Sigmoid colon (tissue), 6 donors: ENCODE measurements at regions not wholly inside any gene's neighbourhood (a gene's known extent, or its start where the extent isn't known, plus 50 kb on each side); places are given as distances from the start of the nearest gene placed in this dataset.

ENCODE experiments used
- DNase-seq: peaks from one replicate; pipeline ENCODE4 v3.0.0-alpha.2; 2019
- H3K27ac ChIP-seq, 4 donors: fragments of 200-600 bp; sonication (generic); one replicate each; pipeline ENCODE4 v1.5.1; 2016 to 2019; ENCODE audit warnings: mild to moderate bottlenecking in 1 of 4
- H3K27me3 ChIP-seq, 3 donors: fragments of 200-600 bp; sonication (generic); one replicate each; pipeline ENCODE4 v1.5.1; 2019; ENCODE audit warnings: mild to moderate bottlenecking in 1 of 3
- H3K36me3 ChIP-seq, 4 donors: fragments of 200-600 bp; sonication (generic); one replicate each; pipeline ENCODE4 v1.5.1; 2016 to 2019
- H3K4me1 ChIP-seq, 4 donors: fragments of 200-600 bp; sonication (generic); one replicate each; pipeline ENCODE4 v1.5.1; 2017 to 2019
- H3K4me3 ChIP-seq, 4 donors: fragments of 200-600 bp; sonication (generic); one replicate each; pipeline ENCODE4 v1.5.1; 2017 to 2019; ENCODE audit warnings: mild to moderate bottlenecking in 2 of 4, moderate library complexity in 1 of 4
- H3K9me3 ChIP-seq, 4 donors: fragments of 200-600 bp in 3 of 4; sonication (generic) in 3 of 4; one replicate each; pipeline versions ENCODE4 v1.5.1 to v1.6.1; 2013 to 2019
- CTCF ChIP-seq, 4 experiments: fragments of 450-650 bp in 3 of 4; fragments of 200-600 bp in 1 of 4; IDR thresholded peaks; one replicate each; pipeline ENCODE4 v1.5.1; 2016 to 2019; ENCODE audit warnings: antibody characterized with exemption in 4 of 4, mild to moderate bottlenecking in 3 of 4, moderate library complexity in 2 of 4
- EP300 ChIP-seq, 4 donors: sonication (generic); formaldehyde crosslinking; IDR thresholded peaks; one replicate each; pipeline ENCODE4 v1.6.1; 2017; ENCODE audit warnings: antibody characterized with exemption in 4 of 4
- POLR2A ChIP-seq, 2 donors: fragments of 450-650 bp; IDR thresholded peaks; one replicate each; pipeline ENCODE4 v1.6.1; 2016; ENCODE audit warnings: antibody characterized with exemption in 2 of 2, mild to moderate bottlenecking in 2 of 2, moderate library complexity in 2 of 2
- POLR2AphosphoS5 ChIP-seq, 4 donors: sonication (generic); formaldehyde crosslinking; IDR thresholded peaks; one replicate each; pipeline ENCODE4 v1.6.1; 2017; ENCODE audit warnings: antibody characterized with exemption in 4 of 4
- WGBS, 2 donors: extraction: QIAGEN DNeasy Blood & Tissue Kit; methylation state at CpG; one replicate each; pipeline ENCODE4 v1.1.7; 2013; 5-methylcytosine and 5-hydroxymethylcytosine counted together
- intact Hi-C: fragments of 100-400 bp; cut with DNase I; formaldehyde crosslinking; loops from one replicate; pipeline ENCODE4 v1.15.1; 2023
- donor health status: healthy with polysubstance abuse.
- donor health status: healthy.

GRCh38 chr21:28669321-28669720, 323.4 kb downstream of the LTN1 start:
- Histone ChIP-seq H3K27ac (no peak overlapping the region), H3K4me3 (no peak overlapping the region)

GRCh38 chr21:28663754-28664153, 328.9 kb downstream of the LTN1 start:
- H3K27me3 ChIP-seq, result no peaks in the 10 kb centered on the region
- H3K9me3 ChIP-seq, result no peaks in the 10 kb centered on the region
- no peak for DNase-seq
- intact Hi-C loops, result no loop called here
- no peak overlapping the region for H3K27ac ChIP-seq
- TF ChIP-seq CTCF (IDR thresholded peaks at IDR 0.05) (no peak), POLR2A (IDR thresholded peaks at IDR 0.05) (no peak), POLR2AphosphoS5 (IDR thresholded peaks at IDR 0.05) (no peak), EP300 (IDR thresholded peaks at IDR 0.05) (no peak)
- WGBS, 2 donors, result 77 to 86% methylated on average over 5 of the region's 5 CpGs
- H3K36me3 ChIP-seq, result no peaks in the 10 kb centered on the region
- no peaks in the 10 kb centered on the region for H3K4me1 ChIP-seq
- no peak overlapping the region for H3K4me3 ChIP-seq

More at GRCh38 chr21:28669321-28669720, 323.4 kb downstream of the LTN1 start:
- H3K27me3 ChIP-seq, result no peaks in the 10 kb centered on the region
- peaks cover 0 to 12% (median 9%) of the 10 kb centered on the region in 4 donors for H3K4me1 ChIP-seq
- intact Hi-C loops, result no loop called here
- H3K9me3 ChIP-seq, result no peaks in the 10 kb centered on the region
- no peak for DNase-seq
- H3K36me3 ChIP-seq, result no peaks in the 10 kb centered on the region
- WGBS, 2 donors, result 75 to 85% methylated on average over 2 of the region's 2 CpGs
- no peak for TF ChIP-seq CTCF (IDR thresholded peaks at IDR 0.05)
- no peak for TF ChIP-seq POLR2A (IDR thresholded peaks at IDR 0.05)
- no peak for TF ChIP-seq POLR2AphosphoS5 (IDR thresholded peaks at IDR 0.05)
- no peak for TF ChIP-seq EP300 (IDR thresholded peaks at IDR 0.05)

GRCh38 chr21:28663111-28663693, 329.5 kb downstream of the LTN1 start:
- H3K4me1 ChIP-seq, result no peaks in the 10 kb centered on the region

GRCh38 chr21:28657566-28657965, 335.1 kb downstream of the LTN1 start:
- Histone ChIP-seq H3K4me1 (no peaks in the 10 kb centered on the region), H3K4me3 (no peak overlapping the region), H3K27ac (no peak overlapping the region), H3K36me3 (no peaks in the 10 kb centered on the region), H3K9me3 (no peaks in the 10 kb centered on the region), H3K27me3 (no peaks in the 10 kb centered on the region)
- TF ChIP-seq CTCF (IDR thresholded peaks at IDR 0.05) (no peak), POLR2AphosphoS5 (IDR thresholded peaks at IDR 0.05) (no peak), POLR2A (IDR thresholded peaks at IDR 0.05) (no peak), EP300 (IDR thresholded peaks at IDR 0.05) (no peak)
- intact Hi-C loops, result no loop called here
- DNase-seq, result no peak

More at GRCh38 chr21:28663111-28663693, 329.5 kb downstream of the LTN1 start:
- no peaks in the 10 kb centered on the region for H3K9me3 ChIP-seq
- H3K27me3 ChIP-seq, result no peaks in the 10 kb centered on the region
- TF ChIP-seq POLR2AphosphoS5 (IDR thresholded peaks at IDR 0.05) (no peak), CTCF (IDR thresholded peaks at IDR 0.05) (no peak), EP300 (IDR thresholded peaks at IDR 0.05) (no peak), POLR2A (IDR thresholded peaks at IDR 0.05) (no peak)
- WGBS, 2 donors, result 95 to 96% methylated on average over 4 of the region's 4 CpGs
- intact Hi-C loops, result no loop called here
- H3K4me3 ChIP-seq, result no peak overlapping the region
- no peak overlapping the region for H3K27ac ChIP-seq
- DNase-seq, result no peak
- no peaks in the 10 kb centered on the region for H3K36me3 ChIP-seq

- Histone ChIP-seq H3K4me3 (no peak overlapping the region), H3K9me3 (no peaks in the 10 kb centered on the region), H3K36me3 (no peaks in the 10 kb centered on the region), H3K27ac (no peak overlapping the region), H3K4me1 (no peaks in the 10 kb centered on the region), H3K27me3 (no peaks in the 10 kb centered on the region)
- no peak for TF ChIP-seq CTCF (IDR thresholded peaks at IDR 0.05)
- TF ChIP-seq POLR2A (IDR thresholded peaks at IDR 0.05), result no peak
- TF ChIP-seq POLR2AphosphoS5 (IDR thresholded peaks at IDR 0.05), result no peak
- TF ChIP-seq EP300 (IDR thresholded peaks at IDR 0.05), result no peak
- no peak for DNase-seq
- intact Hi-C loops, result no loop called here
- 93 to 96% methylated on average over 1 of the region's 1 CpG for WGBS, 2 donors
Measured at GRCh38 chr21:28655471-28655870, 337.2 kb downstream of the LTN1 start.
